Esophagus muscularis mucosa (tissue), 3 donors: ENCODE measurements at regions not wholly inside any gene's neighbourhood (a gene's known extent, or its start where the extent isn't known, plus 50 kb on each side); places are given as distances from the start of the nearest gene placed in this dataset.

ENCODE experiments used
- POLR2A ChIP-seq: fragments of 450-650 bp; IDR thresholded peaks from one replicate; pipeline ENCODE4 v1.6.1; 2017; ENCODE audit warnings: antibody characterized with exemption, moderate library complexity, mild to moderate bottlenecking, low read depth
- TF ChIP-seq, protein P1 (sequence below), 3 experiments: fragments of 200-600 bp in 2 of 3; fragments of 450-650 bp in 1 of 3; sonication (generic) in 2 of 3; IDR thresholded peaks; one replicate each; pipeline ENCODE4 v1.5.1; 2017 to 2019; ENCODE audit warnings: antibody characterized with exemption in 3 of 3, mild to moderate bottlenecking in 2 of 3, moderate library complexity in 1 of 3

DNA sequence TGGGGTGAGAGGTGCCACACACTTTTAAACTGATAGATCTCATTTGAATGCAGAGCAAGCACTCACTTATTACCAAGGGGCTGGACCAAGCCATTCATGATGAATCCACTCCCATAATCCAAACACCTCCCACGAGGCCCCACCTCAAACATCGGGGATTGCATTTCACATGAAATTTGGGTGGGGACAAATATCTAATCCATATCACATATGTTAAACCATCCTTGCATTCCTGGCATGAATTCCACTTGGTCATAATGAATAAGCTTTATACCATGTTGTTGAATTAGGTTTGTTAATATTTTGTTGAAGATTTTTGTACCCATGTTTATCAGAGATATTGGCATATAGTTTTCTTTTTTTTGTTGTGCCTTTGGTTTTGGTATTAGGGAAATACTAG lies 1198.7 kb upstream of the ATXN8OS start:
- TF ChIP-seq, protein P1, sequence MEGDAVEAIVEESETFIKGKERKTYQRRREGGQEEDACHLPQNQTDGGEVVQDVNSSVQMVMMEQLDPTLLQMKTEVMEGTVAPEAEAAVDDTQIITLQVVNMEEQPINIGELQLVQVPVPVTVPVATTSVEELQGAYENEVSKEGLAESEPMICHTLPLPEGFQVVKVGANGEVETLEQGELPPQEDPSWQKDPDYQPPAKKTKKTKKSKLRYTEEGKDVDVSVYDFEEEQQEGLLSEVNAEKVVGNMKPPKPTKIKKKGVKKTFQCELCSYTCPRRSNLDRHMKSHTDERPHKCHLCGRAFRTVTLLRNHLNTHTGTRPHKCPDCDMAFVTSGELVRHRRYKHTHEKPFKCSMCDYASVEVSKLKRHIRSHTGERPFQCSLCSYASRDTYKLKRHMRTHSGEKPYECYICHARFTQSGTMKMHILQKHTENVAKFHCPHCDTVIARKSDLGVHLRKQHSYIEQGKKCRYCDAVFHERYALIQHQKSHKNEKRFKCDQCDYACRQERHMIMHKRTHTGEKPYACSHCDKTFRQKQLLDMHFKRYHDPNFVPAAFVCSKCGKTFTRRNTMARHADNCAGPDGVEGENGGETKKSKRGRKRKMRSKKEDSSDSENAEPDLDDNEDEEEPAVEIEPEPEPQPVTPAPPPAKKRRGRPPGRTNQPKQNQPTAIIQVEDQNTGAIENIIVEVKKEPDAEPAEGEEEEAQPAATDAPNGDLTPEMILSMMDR (IDR thresholded peaks at IDR 0.05): no peak
- TF ChIP-seq POLR2A: no peak
